ENCODE measurements at regions not wholly inside any gene's neighbourhood (a gene's known extent, or its start where the extent isn't known, plus 50 kb on each side); places are given as distances from the start of the nearest gene placed in this dataset.

DNA sequence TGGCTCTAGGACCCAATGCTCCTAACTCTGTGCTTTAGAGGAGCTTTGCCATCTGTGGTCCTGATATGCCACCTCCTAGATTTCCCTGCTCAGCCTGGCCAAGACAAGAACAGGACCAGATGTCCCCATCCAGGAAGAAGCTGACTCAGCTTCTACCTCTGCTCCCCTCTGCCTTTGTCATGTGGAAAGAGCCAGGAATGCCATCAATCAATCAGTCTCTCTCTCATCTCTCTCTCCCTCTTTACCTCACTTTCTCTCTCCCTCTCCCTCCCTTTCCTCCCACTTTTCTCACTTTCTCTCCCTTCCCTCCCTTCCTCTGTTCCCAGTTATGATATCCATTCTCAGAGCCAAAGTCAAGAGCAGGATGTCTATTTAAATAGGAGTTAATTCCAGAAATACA is 892.5 kb upstream of the TMEM132C start:
- TF ChIP-seq, protein P1, sequence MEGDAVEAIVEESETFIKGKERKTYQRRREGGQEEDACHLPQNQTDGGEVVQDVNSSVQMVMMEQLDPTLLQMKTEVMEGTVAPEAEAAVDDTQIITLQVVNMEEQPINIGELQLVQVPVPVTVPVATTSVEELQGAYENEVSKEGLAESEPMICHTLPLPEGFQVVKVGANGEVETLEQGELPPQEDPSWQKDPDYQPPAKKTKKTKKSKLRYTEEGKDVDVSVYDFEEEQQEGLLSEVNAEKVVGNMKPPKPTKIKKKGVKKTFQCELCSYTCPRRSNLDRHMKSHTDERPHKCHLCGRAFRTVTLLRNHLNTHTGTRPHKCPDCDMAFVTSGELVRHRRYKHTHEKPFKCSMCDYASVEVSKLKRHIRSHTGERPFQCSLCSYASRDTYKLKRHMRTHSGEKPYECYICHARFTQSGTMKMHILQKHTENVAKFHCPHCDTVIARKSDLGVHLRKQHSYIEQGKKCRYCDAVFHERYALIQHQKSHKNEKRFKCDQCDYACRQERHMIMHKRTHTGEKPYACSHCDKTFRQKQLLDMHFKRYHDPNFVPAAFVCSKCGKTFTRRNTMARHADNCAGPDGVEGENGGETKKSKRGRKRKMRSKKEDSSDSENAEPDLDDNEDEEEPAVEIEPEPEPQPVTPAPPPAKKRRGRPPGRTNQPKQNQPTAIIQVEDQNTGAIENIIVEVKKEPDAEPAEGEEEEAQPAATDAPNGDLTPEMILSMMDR (IDR thresholded peaks at IDR 0.05) = no peak
- no peak for TF ChIP-seq POLR2A (IDR thresholded peaks at IDR 0.05)
